Panc1 (cell line): ENCODE measurements at regions not wholly inside any gene's neighbourhood (a gene's known extent, or its start where the extent isn't known, plus 50 kb on each side); places are given as distances from the start of the nearest gene placed in this dataset.

Source experiments
- ATAC-seq: fragments of 200-7000 bp; cut with Tn5 transposase; 2 replicates; pipeline ENCODE4 v1.9.1; 2020; ENCODE audit warnings: mild to moderate bottlenecking, moderate library complexity
- BruUV-seq: library from RNA; stranded (reverse); fragments of 400-500 nt; replicated peaks from 2 replicates; lab custom pipeline; 2021; lab: Mats Ljungman, UMichigan
- CTCF ChIA-PET: fragments of 300-600 bp; sonication (Branson Sonifier 250); formaldehyde crosslinking; loops from one replicate; lab custom pipeline; 2022; ENCODE audit warnings: antibody characterized with exemption; lab: Charles Lee
- POLR2A ChIA-PET: fragments of 300-600 bp; sonication (Branson Sonifier 250); formaldehyde crosslinking; loops from one replicate; lab custom pipeline; 2022; ENCODE audit warnings: antibody characterized with exemption; lab: Charles Lee
- DNase-seq: peaks from one replicate; pipeline ENCODE4 v3.0.0-alpha.2; 2010; ENCODE audit warnings: low read depth, low spot score
- H3K27ac ChIP-seq: 2 replicates; pipeline ENCODE4 v1.5.1; 2011; ENCODE audit warnings: mild to moderate bottlenecking, low read length, inconsistent platforms
- H3K27me3 ChIP-seq: fragments of 200-500 bp; sonication (Bioruptor generic); 2 replicates; pipeline ENCODE4 v1.6.0; 2014; ENCODE audit warnings: low read length, inconsistent platforms; ENCODE audit not compliant: control insufficient read depth, insufficient read depth
- H3K36me3 ChIP-seq: fragments of 200-500 bp; sonication (Bioruptor generic); 2 replicates; pipeline ENCODE4 v1.5.1; 2014; ENCODE audit warnings: inconsistent platforms, mild to moderate bottlenecking, low read length, moderate library complexity; ENCODE audit not compliant: control insufficient read depth, insufficient read depth
- H3K4me1 ChIP-seq: 2 replicates; pipeline ENCODE4 v1.5.1; 2011; ENCODE audit warnings: inconsistent platforms, mild to moderate bottlenecking, low read length, moderate library complexity; ENCODE audit not compliant: control insufficient read depth, insufficient read depth
- H3K4me3 ChIP-seq, 2 experiments: 2 replicates each; pipeline ENCODE4 v1.5.1; 2011 to 2012; ENCODE audit warnings: low read depth in 2 of 2, low read length in 2 of 2, mild to moderate bottlenecking in 2 of 2, inconsistent platforms in 1 of 2, moderate library complexity in 1 of 2
- H3K9me3 ChIP-seq: fragments of 200-500 bp; sonication (Bioruptor generic); 2 replicates; pipeline ENCODE4 v1.5.1; 2014; ENCODE audit warnings: low read depth, mild to moderate bottlenecking, inconsistent platforms, low read length, moderate library complexity; ENCODE audit not compliant: control insufficient read depth, insufficient read depth
- CTCF ChIP-seq: fragments of 450-650 bp; IDR thresholded peaks from 2 replicates; pipeline ENCODE4 v1.5.1; 2017; ENCODE audit warnings: mild to moderate bottlenecking
- POLR2AphosphoS5 ChIP-seq: IDR thresholded peaks from 2 replicates; pipeline ENCODE4 v1.6.1; 2012; ENCODE audit warnings: mild to moderate bottlenecking, low read depth, low read length, moderate library complexity
- REST ChIP-seq, 2 experiments: IDR thresholded peaks; 2 replicates each; pipeline ENCODE4 v1.6.1; 2011 to 2012; ENCODE audit warnings: low read depth in 2 of 2, control low read depth in 1 of 2, low read length in 1 of 2, mild to moderate bottlenecking in 1 of 2, moderate library complexity in 1 of 2; ENCODE audit not compliant: insufficient read depth in 1 of 2
- SIN3A ChIP-seq: IDR thresholded peaks from 2 replicates; pipeline ENCODE4 v1.6.1; 2012; ENCODE audit warnings: low read depth, mild to moderate bottlenecking, low read length, moderate library complexity, borderline replicate concordance; ENCODE audit not compliant: insufficient read depth
- TCF7L2 ChIP-seq: IDR thresholded peaks from 2 replicates; pipeline ENCODE4 v1.6.1; 2011; ENCODE audit warnings: mild to moderate bottlenecking, low read depth, low read length, inconsistent platforms
- in situ Hi-C: cut with HindIII; loops from 2 replicates; pipeline ENCODE4 v1.10.0; 2016; ENCODE audit warnings: low sequenced_read_pairs, low pct_unique_long_range_greater_than_20kb
- intact Hi-C: fragments of 100-400 bp; cut with micrococcal nuclease; formaldehyde crosslinking; loops from one replicate; pipeline ENCODE4 v1.10.0; 2022; ENCODE audit not compliant: unreplicated experiment

GRCh38 chr2:103809415-103809814, 1044.5 kb upstream of the POU3F3 start:
- Histone ChIP-seq H3K4me3 (no peak overlapping the region), H3K9me3 (no peaks in the 10 kb centered on the region), H3K36me3 (no peaks in the 10 kb centered on the region), H3K27me3 (no peaks in the 10 kb centered on the region), H3K4me1 (no peaks in the 10 kb centered on the region), H3K27ac (no peak overlapping the region)
- in situ Hi-C loops, result no loop called here
- ChIA-PET POLR2A (no interaction called here), CTCF (no interaction called here)
- ATAC-seq (no peak), DNase-seq (no peak)
- BruUV-seq, result no TSS peak
- no peak for TF ChIP-seq REST (IDR thresholded peaks at IDR 0.05; ENCODE audit: insufficient read depth in 1 of 2, low read depth in 2 of 2, low read length in 1 of 2)
- TF ChIP-seq TCF7L2, result no peak
- TF ChIP-seq CTCF, result no peak
- TF ChIP-seq POLR2AphosphoS5, result no peak
- no peak for TF ChIP-seq SIN3A
- intact Hi-C loops, result no loop called here

GRCh38 chr2:103809941-103810441, 1043.9 kb upstream of the POU3F3 start:
- H3K27ac ChIP-seq, result no peak overlapping the region
- H3K4me1 ChIP-seq, result no peaks in the 10 kb centered on the region
- POLR2A ChIA-PET, result no interaction called here
- BruUV-seq, result no TSS peak
- no peak overlapping the region for H3K4me3 ChIP-seq
- TF ChIP-seq SIN3A, result no peak
- TF ChIP-seq CTCF, result no peak
- TF ChIP-seq REST (IDR thresholded peaks at IDR 0.05; ENCODE audit: insufficient read depth in 1 of 2, low read depth in 2 of 2, low read length in 1 of 2), result no peak
- TF ChIP-seq POLR2AphosphoS5, result no peak
- TF ChIP-seq TCF7L2, result no peak
- no peaks in the 10 kb centered on the region for H3K36me3 ChIP-seq
- in situ Hi-C loops, result no loop called here
- intact Hi-C loops, result no loop called here
- ATAC-seq (no peak), DNase-seq (no peak)
- CTCF ChIA-PET, result no interaction called here
- no peaks in the 10 kb centered on the region for H3K27me3 ChIP-seq
- no peaks in the 10 kb centered on the region for H3K9me3 ChIP-seq
